WTC11 (cell line): ENCODE measurements at regions not wholly inside any gene's neighbourhood (a gene's known extent, or its start where the extent isn't known, plus 50 kb on each side); places are given as distances from the start of the nearest gene placed in this dataset.

ENCODE experiments used
- ATAC-seq: fragments of 200-7000 bp; cut with Tn5 transposase; 2 replicates; pipeline ENCODE4 v1.10.0; 2021; ENCODE audit warnings: mild to moderate bottlenecking, moderate library complexity
- CTCF ChIA-PET: fragments of 300-600 bp; sonication (Branson Sonifier 250); formaldehyde crosslinking; loops from one replicate; lab custom pipeline; 2021; ENCODE audit warnings: antibody characterized with exemption; lab: Charles Lee
- POLR2A ChIA-PET: fragments of 350-600 bp; sonication (Branson Sonifier 250); formaldehyde crosslinking; loops from one replicate; lab custom pipeline; 2021; ENCODE audit warnings: antibody characterized with exemption; lab: Charles Lee
- DNase-seq: peaks from one replicate; pipeline ENCODE4 v3.0.0; 2021; ENCODE audit warnings: low spot score
- H3K27ac Mint-ChIP-seq: 2 replicates; pipeline ENCODE4 v1.8.0; 2021; ENCODE audit warnings: mixed read lengths
- H3K27me3 Mint-ChIP-seq: 2 replicates; pipeline ENCODE4 v1.8.0; 2021; ENCODE audit warnings: low read depth, mild to moderate bottlenecking, moderate library complexity, mixed read lengths
- H3K36me3 Mint-ChIP-seq: 2 replicates; pipeline ENCODE4 v1.8.0; 2021; ENCODE audit warnings: mixed read lengths
- H3K4me1 Mint-ChIP-seq: 2 replicates; pipeline ENCODE4 v1.8.0; 2022; ENCODE audit warnings: mixed read lengths
- H3K4me3 Mint-ChIP-seq: 2 replicates; pipeline ENCODE4 v1.8.0; 2021; ENCODE audit warnings: mild to moderate bottlenecking, moderate library complexity, mixed read lengths
- H3K9me3 Mint-ChIP-seq: 2 replicates; pipeline ENCODE4 v1.8.0; 2021; ENCODE audit warnings: mixed read lengths
- CREM ChIP-seq: sonication (generic); formaldehyde crosslinking; IDR thresholded peaks from 2 replicates; pipeline ENCODE4 v1.8.1; 2022; ENCODE audit warnings: mild to moderate bottlenecking, missing genetic modification reagents, moderate library complexity
- FOXK1 ChIP-seq: sonication (generic); formaldehyde crosslinking; IDR thresholded peaks from 2 replicates; pipeline ENCODE4 v1.8.0; 2022; ENCODE audit warnings: mild to moderate bottlenecking, moderate library complexity, missing genetic modification reagents
- JUN ChIP-seq: sonication (generic); formaldehyde crosslinking; IDR thresholded peaks from 2 replicates; pipeline ENCODE4 v1.8.0; 2023; ENCODE audit warnings: mild to moderate bottlenecking, missing genetic modification reagents
- NR3C1 ChIP-seq: sonication (generic); formaldehyde crosslinking; conservative IDR thresholded peaks from 2 replicates; pipeline ENCODE4 v1.8.1; 2023; ENCODE audit warnings: low read depth, mild to moderate bottlenecking, missing genetic modification reagents
- SP1 ChIP-seq: sonication (generic); formaldehyde crosslinking; conservative IDR thresholded peaks from 2 replicates; pipeline ENCODE4 v1.8.1; 2022; ENCODE audit warnings: missing genetic modification reagents
- STAT6 ChIP-seq: sonication (generic); formaldehyde crosslinking; conservative IDR thresholded peaks from 2 replicates; pipeline ENCODE4 v1.8.1; 2023; ENCODE audit warnings: mild to moderate bottlenecking, low read depth, missing genetic modification reagents, moderate library complexity
- TP53 ChIP-seq: sonication (generic); formaldehyde crosslinking; IDR thresholded peaks from 2 replicates; pipeline ENCODE4 v1.8.1; 2023; ENCODE audit warnings: mild to moderate bottlenecking, missing genetic modification reagents
- USF2 ChIP-seq: sonication (generic); formaldehyde crosslinking; IDR thresholded peaks from 2 replicates; pipeline ENCODE4 v1.8.1; 2023; ENCODE audit warnings: mild to moderate bottlenecking, missing genetic modification reagents, moderate library complexity
- ZMAT4 ChIP-seq: fragments of 250-450 bp; sonication (Bioruptor Pico); IDR thresholded peaks from 2 replicates; pipeline ENCODE4 v1.9.0; 2021; ENCODE audit warnings: mild to moderate bottlenecking
- ZNF219 ChIP-seq: sonication (generic); formaldehyde crosslinking; IDR thresholded peaks from 2 replicates; pipeline ENCODE4 v1.8.0; 2023; ENCODE audit warnings: missing genetic modification reagents, mild to moderate bottlenecking, borderline replicate concordance
- ZNF396 ChIP-seq: fragments of 250-450 bp; sonication (Bioruptor Pico); IDR thresholded peaks from 2 replicates; pipeline ENCODE4 v1.8.0; 2021; ENCODE audit warnings: mild to moderate bottlenecking, moderate library complexity, borderline replicate concordance
- ZNF416 ChIP-seq: fragments of 250-450 bp; sonication (Bioruptor Pico); IDR thresholded peaks from 2 replicates; pipeline ENCODE4 v1.9.0; 2021; ENCODE audit warnings: mild to moderate bottlenecking, inconsistent platforms
- ZSCAN18 ChIP-seq: fragments of 250-450 bp; sonication (Bioruptor Pico); IDR thresholded peaks from 2 replicates; pipeline ENCODE4 v2.1.2; 2022; ENCODE audit warnings: mild to moderate bottlenecking, moderate library complexity
- TF ChIP-seq, protein P1 (sequence below): sonication (generic); formaldehyde crosslinking; IDR thresholded peaks from 2 replicates; pipeline ENCODE4 v1.8.1; 2022; ENCODE audit warnings: low read depth, mild to moderate bottlenecking, moderate library complexity, missing genetic modification reagents, borderline replicate concordance

DNA sequence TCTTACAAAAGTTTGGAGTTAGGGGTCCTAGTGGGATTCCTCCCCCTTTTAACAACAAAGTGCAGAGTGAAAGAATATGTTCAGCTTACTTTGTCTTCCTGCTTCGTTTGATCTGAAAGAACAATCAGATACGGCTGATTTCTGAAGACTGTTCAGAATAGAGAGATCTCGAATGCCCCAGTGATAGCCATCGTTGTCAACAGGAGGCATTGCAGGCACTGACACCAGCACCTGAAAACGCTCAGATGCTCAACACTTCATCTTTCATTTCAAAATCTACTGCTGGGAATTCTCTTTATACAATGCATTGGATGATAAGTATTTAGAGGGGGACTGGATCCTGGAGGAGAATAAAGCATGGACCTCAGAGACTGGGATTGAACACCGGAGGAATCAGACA, 186.3 kb upstream of the TENM3 start:
- ChIA-PET POLR2A (no interaction called here), CTCF (no interaction called here)
- Mint-ChIP-seq H3K4me3 (no peak overlapping the region), H3K36me3 (peaks cover 18% of the 10 kb centered on the region), H3K9me3 (peaks cover 14% of the 10 kb centered on the region), H3K27me3 (no peaks in the 10 kb centered on the region; the same call in 1 of the 2 replicates), H3K4me1 (no peaks in the 10 kb centered on the region), H3K27ac (no peak overlapping the region)
- ATAC-seq (no peak), DNase-seq (no peak)
- no peak for TF ChIP-seq ZMAT4 (CRISPR knock-in tag)

GRCh38 chr4:182062458-182062857, 180.7 kb upstream of the TENM3 start:
- ChIA-PET POLR2A (no interaction called here), CTCF (no interaction called here)
- ATAC-seq (no peak), DNase-seq (no peak)
- Mint-ChIP-seq H3K36me3 (peaks cover 18% of the 10 kb centered on the region), H3K9me3 (peaks cover 14% of the 10 kb centered on the region), H3K4me1 (peaks cover 33% of the 10 kb centered on the region), H3K4me3 (no peak overlapping the region), H3K27me3 (no peaks in the 10 kb centered on the region; the same call in 1 of the 2 replicates), H3K27ac (peak overlapping the region; percentile 60; the same call in 1 of the 2 replicates)
- TF ChIP-seq ZNF396 (CRISPR knock-in tag) (no peak), ZMAT4 (CRISPR knock-in tag) (no peak), ZNF416 (CRISPR knock-in tag) (no peak), TP53 (CRISPR knock-in tag) (no peak), STAT6 (no peak), SP1 (no peak), ZNF219 (CRISPR knock-in tag) (no peak), ZSCAN18 (CRISPR knock-in tag) (no peak), JUN (no peak), NR3C1 (CRISPR knock-in tag) (no peak), CREM (no peak)
- TF ChIP-seq, protein P1, sequence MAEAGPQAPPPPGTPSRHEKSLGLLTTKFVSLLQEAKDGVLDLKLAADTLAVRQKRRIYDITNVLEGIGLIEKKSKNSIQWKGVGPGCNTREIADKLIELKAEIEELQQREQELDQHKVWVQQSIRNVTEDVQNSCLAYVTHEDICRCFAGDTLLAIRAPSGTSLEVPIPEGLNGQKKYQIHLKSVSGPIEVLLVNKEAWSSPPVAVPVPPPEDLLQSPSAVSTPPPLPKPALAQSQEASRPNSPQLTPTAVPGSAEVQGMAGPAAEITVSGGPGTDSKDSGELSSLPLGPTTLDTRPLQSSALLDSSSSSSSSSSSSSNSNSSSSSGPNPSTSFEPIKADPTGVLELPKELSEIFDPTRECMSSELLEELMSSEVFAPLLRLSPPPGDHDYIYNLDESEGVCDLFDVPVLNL = no peak

DNA sequence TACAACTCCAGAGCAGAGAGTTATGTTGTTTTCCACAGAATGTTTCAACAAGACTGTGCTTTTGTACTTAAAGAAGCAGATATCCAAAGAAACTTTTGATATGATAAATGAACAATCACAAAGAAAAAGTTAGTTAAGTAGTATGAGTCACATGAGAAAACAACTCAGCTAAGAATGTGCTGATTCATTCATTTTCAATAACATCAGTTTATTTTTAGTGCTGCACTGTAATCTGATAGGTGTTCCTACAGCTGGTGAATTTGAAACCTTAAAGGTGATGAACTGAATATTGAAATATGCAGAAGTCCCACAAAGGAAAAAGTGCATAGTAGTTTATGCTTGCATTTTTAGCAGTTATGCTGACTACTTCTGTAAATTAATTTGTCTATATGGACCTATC, 180.3 kb upstream of the TENM3 start:
- ATAC-seq = no peak
- Mint-ChIP-seq H3K4me1 (peaks cover 38% of the 10 kb centered on the region), H3K36me3 (peaks cover 18% of the 10 kb centered on the region), H3K27me3 (no peaks in the 10 kb centered on the region), H3K4me3 (no peak overlapping the region), H3K27ac (peak overlapping the region; percentile 60; the same call in 1 of the 2 replicates), H3K9me3 (peaks cover 14% of the 10 kb centered on the region)
- TF ChIP-seq, protein P1 = no peak
- TF ChIP-seq FOXK1 (CRISPR knock-in tag) = no peak
- TF ChIP-seq USF2 (CRISPR knock-in tag) = no peak
- CTCF ChIA-PET = no interaction called here
- POLR2A ChIA-PET = no interaction called here
- no peak for DNase-seq
